ENCODE measurements at regions not wholly inside any gene's neighbourhood (a gene's known extent, or its start where the extent isn't known, plus 50 kb on each side); places are given as distances from the start of the nearest gene placed in this dataset.

GRCh38 chr5:128613128-128613527 is 75.1 kb upstream of the FBN2 start:
- Histone ChIP-seq H3K4me3 (replicated peaks; ENCODE audit: insufficient read depth, low read length) (no peak overlapping the region), H3K27ac (replicated peaks) (no peak overlapping the region), H3K27me3 (ENCODE audit: insufficient read depth, poor library complexity, severe bottlenecking) (no peaks in the 10 kb centered on the region)
- no peak for DNase-seq (ENCODE audit: low read depth in 1 of 2, low spot score in 1 of 2)
- TF ChIP-seq, protein P1, sequence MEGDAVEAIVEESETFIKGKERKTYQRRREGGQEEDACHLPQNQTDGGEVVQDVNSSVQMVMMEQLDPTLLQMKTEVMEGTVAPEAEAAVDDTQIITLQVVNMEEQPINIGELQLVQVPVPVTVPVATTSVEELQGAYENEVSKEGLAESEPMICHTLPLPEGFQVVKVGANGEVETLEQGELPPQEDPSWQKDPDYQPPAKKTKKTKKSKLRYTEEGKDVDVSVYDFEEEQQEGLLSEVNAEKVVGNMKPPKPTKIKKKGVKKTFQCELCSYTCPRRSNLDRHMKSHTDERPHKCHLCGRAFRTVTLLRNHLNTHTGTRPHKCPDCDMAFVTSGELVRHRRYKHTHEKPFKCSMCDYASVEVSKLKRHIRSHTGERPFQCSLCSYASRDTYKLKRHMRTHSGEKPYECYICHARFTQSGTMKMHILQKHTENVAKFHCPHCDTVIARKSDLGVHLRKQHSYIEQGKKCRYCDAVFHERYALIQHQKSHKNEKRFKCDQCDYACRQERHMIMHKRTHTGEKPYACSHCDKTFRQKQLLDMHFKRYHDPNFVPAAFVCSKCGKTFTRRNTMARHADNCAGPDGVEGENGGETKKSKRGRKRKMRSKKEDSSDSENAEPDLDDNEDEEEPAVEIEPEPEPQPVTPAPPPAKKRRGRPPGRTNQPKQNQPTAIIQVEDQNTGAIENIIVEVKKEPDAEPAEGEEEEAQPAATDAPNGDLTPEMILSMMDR (IDR thresholded peaks at IDR 0.05; ENCODE audit: insufficient read depth, low read length) = no peak
- TF ChIP-seq POLR2AphosphoS5 (IDR thresholded peaks at IDR 0.05; ENCODE audit: low read depth) = no peak
- TF ChIP-seq GABPA (IDR thresholded peaks at IDR 0.05; ENCODE audit: low read depth) = no peak
- TF ChIP-seq, protein P2, sequence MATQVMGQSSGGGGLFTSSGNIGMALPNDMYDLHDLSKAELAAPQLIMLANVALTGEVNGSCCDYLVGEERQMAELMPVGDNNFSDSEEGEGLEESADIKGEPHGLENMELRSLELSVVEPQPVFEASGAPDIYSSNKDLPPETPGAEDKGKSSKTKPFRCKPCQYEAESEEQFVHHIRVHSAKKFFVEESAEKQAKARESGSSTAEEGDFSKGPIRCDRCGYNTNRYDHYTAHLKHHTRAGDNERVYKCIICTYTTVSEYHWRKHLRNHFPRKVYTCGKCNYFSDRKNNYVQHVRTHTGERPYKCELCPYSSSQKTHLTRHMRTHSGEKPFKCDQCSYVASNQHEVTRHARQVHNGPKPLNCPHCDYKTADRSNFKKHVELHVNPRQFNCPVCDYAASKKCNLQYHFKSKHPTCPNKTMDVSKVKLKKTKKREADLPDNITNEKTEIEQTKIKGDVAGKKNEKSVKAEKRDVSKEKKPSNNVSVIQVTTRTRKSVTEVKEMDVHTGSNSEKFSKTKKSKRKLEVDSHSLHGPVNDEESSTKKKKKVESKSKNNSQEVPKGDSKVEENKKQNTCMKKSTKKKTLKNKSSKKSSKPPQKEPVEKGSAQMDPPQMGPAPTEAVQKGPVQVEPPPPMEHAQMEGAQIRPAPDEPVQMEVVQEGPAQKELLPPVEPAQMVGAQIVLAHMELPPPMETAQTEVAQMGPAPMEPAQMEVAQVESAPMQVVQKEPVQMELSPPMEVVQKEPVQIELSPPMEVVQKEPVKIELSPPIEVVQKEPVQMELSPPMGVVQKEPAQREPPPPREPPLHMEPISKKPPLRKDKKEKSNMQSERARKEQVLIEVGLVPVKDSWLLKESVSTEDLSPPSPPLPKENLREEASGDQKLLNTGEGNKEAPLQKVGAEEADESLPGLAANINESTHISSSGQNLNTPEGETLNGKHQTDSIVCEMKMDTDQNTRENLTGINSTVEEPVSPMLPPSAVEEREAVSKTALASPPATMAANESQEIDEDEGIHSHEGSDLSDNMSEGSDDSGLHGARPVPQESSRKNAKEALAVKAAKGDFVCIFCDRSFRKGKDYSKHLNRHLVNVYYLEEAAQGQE (IDR thresholded peaks at IDR 0.05; ENCODE audit: insufficient replicate concordance, low read depth) = no peak
- no peak for TF ChIP-seq SPI1 (IDR thresholded peaks at IDR 0.05; ENCODE audit: borderline replicate concordance, low read depth)

- Histone ChIP-seq H3K27me3 (ENCODE audit: insufficient read depth, poor library complexity, severe bottlenecking) (no peaks in the 10 kb centered on the region), H3K4me3 (replicated peaks; ENCODE audit: insufficient read depth, low read length) (no peak overlapping the region), H3K27ac (replicated peaks) (no peak overlapping the region)
- TF ChIP-seq, protein P2 (IDR thresholded peaks at IDR 0.05; ENCODE audit: insufficient replicate concordance, low read depth) = no peak
- TF ChIP-seq, protein P1 (IDR thresholded peaks at IDR 0.05; ENCODE audit: insufficient read depth, low read length) = no peak
- no peak for TF ChIP-seq GABPA (IDR thresholded peaks at IDR 0.05; ENCODE audit: low read depth)
- TF ChIP-seq POLR2AphosphoS5 (IDR thresholded peaks at IDR 0.05; ENCODE audit: low read depth) = no peak
- TF ChIP-seq SPI1 (IDR thresholded peaks at IDR 0.05; ENCODE audit: borderline replicate concordance, low read depth) = no peak
- DNase-seq (ENCODE audit: low read depth in 1 of 2, low spot score in 1 of 2) = no peak
These were observed 75.7 kb upstream of the FBN2 start for GRCh38 chr5:128613766-128614165.

DNA sequence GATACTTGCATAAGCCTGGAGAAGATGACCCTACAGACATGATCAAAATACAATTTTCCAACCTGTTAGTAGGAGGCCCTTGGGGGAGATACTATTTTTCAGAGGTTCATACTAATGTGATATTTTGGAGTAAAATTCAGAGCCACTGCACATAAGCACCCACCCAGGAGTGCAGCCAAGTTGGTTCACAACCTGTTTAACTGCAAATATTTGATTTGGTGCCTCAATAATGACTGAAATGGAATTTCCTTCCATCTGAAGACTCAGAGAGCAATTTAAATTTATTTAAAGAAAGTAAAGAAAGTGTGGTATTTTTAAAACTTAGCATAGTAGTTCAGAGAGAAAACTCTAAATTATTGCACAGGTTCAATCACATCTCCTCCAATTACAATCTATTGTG is 77.5 kb upstream of the FBN2 start:
- no peak overlapping the region for H3K4me3 ChIP-seq (replicated peaks; ENCODE audit: insufficient read depth, low read length)
- no peak for TF ChIP-seq SPI1 (IDR thresholded peaks at IDR 0.05; ENCODE audit: borderline replicate concordance, low read depth)
- TF ChIP-seq, protein P1 (IDR thresholded peaks at IDR 0.05; ENCODE audit: insufficient read depth, low read length) = no peak
- no peak for TF ChIP-seq GABPA (IDR thresholded peaks at IDR 0.05; ENCODE audit: low read depth)
- no peak for TF ChIP-seq POLR2AphosphoS5 (IDR thresholded peaks at IDR 0.05; ENCODE audit: low read depth)
- TF ChIP-seq, protein P2 (IDR thresholded peaks at IDR 0.05; ENCODE audit: insufficient replicate concordance, low read depth) = no peak
- H3K27ac ChIP-seq (replicated peaks) = no peak overlapping the region
- no peaks in the 10 kb centered on the region for H3K27me3 ChIP-seq (ENCODE audit: insufficient read depth, poor library complexity, severe bottlenecking)
- no peak for DNase-seq (ENCODE audit: low read depth in 1 of 2, low spot score in 1 of 2)
